ENCODE measurements at regions not wholly inside any gene's neighbourhood (a gene's known extent, or its start where the extent isn't known, plus 50 kb on each side); places are given as distances from the start of the nearest gene placed in this dataset.

DNA sequence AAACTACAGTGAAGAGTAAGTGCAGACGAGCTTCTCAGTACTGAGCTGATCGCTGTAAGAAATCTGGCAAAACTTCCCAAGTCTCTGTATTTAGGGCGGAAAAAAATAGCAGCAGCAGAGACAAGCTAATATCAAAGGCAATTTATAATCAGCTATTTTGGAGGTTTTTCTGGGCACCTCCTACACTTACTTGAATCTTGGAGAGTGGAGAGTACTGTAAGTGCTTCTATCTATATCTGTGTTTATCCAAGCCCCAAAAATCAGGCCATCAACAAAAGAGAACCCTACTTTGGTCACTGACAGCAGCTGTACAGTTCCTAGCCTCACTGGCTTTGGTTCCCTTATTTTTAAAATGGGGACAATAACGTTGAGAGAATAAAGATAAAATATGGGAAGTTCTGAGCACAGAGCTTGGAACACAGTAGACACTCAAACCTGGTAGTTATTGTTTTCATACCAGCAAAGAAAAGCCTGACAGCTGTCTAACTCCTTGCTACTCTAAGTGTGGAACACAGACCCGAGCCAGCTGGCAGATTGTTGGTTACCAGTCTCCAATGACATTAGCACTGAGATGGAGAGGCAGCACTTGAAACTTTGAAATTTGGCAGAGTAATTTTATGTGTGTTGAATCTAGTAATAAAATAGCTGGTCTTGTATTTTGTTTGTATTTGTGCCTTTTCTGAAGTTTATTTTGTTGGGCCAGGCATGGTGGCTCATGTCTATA is 96.0 kb upstream of the SLC28A3 start:
- no peaks in the 10 kb centered on the region for H3K27me3 ChIP-seq (ENCODE audit: insufficient read depth, poor library complexity, severe bottlenecking)
- TF ChIP-seq, protein P1, sequence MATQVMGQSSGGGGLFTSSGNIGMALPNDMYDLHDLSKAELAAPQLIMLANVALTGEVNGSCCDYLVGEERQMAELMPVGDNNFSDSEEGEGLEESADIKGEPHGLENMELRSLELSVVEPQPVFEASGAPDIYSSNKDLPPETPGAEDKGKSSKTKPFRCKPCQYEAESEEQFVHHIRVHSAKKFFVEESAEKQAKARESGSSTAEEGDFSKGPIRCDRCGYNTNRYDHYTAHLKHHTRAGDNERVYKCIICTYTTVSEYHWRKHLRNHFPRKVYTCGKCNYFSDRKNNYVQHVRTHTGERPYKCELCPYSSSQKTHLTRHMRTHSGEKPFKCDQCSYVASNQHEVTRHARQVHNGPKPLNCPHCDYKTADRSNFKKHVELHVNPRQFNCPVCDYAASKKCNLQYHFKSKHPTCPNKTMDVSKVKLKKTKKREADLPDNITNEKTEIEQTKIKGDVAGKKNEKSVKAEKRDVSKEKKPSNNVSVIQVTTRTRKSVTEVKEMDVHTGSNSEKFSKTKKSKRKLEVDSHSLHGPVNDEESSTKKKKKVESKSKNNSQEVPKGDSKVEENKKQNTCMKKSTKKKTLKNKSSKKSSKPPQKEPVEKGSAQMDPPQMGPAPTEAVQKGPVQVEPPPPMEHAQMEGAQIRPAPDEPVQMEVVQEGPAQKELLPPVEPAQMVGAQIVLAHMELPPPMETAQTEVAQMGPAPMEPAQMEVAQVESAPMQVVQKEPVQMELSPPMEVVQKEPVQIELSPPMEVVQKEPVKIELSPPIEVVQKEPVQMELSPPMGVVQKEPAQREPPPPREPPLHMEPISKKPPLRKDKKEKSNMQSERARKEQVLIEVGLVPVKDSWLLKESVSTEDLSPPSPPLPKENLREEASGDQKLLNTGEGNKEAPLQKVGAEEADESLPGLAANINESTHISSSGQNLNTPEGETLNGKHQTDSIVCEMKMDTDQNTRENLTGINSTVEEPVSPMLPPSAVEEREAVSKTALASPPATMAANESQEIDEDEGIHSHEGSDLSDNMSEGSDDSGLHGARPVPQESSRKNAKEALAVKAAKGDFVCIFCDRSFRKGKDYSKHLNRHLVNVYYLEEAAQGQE (IDR thresholded peaks at IDR 0.05; ENCODE audit: insufficient replicate concordance, low read depth), result no peak
- TF ChIP-seq, protein P2, sequence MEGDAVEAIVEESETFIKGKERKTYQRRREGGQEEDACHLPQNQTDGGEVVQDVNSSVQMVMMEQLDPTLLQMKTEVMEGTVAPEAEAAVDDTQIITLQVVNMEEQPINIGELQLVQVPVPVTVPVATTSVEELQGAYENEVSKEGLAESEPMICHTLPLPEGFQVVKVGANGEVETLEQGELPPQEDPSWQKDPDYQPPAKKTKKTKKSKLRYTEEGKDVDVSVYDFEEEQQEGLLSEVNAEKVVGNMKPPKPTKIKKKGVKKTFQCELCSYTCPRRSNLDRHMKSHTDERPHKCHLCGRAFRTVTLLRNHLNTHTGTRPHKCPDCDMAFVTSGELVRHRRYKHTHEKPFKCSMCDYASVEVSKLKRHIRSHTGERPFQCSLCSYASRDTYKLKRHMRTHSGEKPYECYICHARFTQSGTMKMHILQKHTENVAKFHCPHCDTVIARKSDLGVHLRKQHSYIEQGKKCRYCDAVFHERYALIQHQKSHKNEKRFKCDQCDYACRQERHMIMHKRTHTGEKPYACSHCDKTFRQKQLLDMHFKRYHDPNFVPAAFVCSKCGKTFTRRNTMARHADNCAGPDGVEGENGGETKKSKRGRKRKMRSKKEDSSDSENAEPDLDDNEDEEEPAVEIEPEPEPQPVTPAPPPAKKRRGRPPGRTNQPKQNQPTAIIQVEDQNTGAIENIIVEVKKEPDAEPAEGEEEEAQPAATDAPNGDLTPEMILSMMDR (IDR thresholded peaks at IDR 0.05; ENCODE audit: insufficient read depth, low read length), result no peak
- TF ChIP-seq POLR2AphosphoS5 (IDR thresholded peaks at IDR 0.05; ENCODE audit: low read depth), result no peak
- no peak for TF ChIP-seq GABPA (IDR thresholded peaks at IDR 0.05; ENCODE audit: low read depth)
- TF ChIP-seq SPI1 (IDR thresholded peaks at IDR 0.05; ENCODE audit: borderline replicate concordance, low read depth), result no peak
- no peak overlapping the region for H3K27ac ChIP-seq (replicated peaks)
- no peak overlapping the region for H3K4me3 ChIP-seq (replicated peaks; ENCODE audit: insufficient read depth, low read length)
- DNase-seq (ENCODE audit: low read depth in 1 of 2, low spot score in 1 of 2), result no peak

DNA sequence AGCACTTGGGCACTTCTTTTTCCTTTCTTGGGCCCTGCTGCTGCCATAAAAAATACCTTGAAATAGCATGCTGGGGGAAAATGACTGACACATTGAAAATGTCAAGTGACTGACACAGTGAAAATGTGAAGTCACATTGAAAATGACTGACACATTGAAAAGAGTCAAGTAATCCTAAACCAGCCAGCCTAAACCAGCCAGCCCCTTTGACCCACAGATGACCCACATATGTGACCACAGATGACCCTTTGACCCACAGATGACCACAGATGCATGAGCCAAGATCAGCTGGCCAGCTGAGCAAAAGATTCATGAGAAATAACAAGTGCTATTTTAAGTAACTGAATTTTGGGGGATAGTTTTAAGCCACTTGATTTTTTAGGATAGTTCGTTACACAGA is 97.8 kb upstream of the SLC28A3 start:
- no peak for DNase-seq (ENCODE audit: low read depth in 1 of 2, low spot score in 1 of 2)
- Histone ChIP-seq H3K27ac (replicated peaks) (no peak overlapping the region), H3K27me3 (ENCODE audit: insufficient read depth, poor library complexity, severe bottlenecking) (no peaks in the 10 kb centered on the region), H3K4me3 (replicated peaks; ENCODE audit: insufficient read depth, low read length) (no peak overlapping the region)
- TF ChIP-seq, protein P1 (IDR thresholded peaks at IDR 0.05; ENCODE audit: insufficient replicate concordance, low read depth), result no peak
- TF ChIP-seq GABPA (IDR thresholded peaks at IDR 0.05; ENCODE audit: low read depth), result no peak
- TF ChIP-seq SPI1 (IDR thresholded peaks at IDR 0.05; ENCODE audit: borderline replicate concordance, low read depth), result no peak
- TF ChIP-seq POLR2AphosphoS5 (IDR thresholded peaks at IDR 0.05; ENCODE audit: low read depth), result no peak
- TF ChIP-seq, protein P2 (IDR thresholded peaks at IDR 0.05; ENCODE audit: insufficient read depth, low read length), result no peak

DNA sequence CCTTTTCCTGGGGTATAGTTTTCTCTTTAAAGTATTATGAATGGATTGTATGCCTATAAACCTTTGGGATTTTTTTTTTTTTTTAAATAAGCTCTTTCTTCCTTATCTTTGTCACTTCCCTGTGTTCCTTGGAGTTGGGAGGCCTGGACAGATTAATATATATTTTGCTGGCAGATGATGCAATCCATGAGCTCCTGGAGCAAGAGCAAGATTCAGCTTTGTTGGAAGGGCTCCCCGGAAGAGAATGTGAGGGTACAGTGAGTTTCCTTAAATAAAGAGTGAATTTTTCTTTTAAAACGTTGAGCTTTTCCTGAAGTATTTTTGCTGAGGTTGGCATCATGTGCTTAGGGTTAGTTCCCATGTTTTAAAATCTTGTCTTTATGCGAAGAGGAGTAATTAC is 98.7 kb upstream of the SLC28A3 start:
- Histone ChIP-seq H3K27ac (replicated peaks) (no peak overlapping the region), H3K4me3 (replicated peaks; ENCODE audit: insufficient read depth, low read length) (no peak overlapping the region), H3K27me3 (ENCODE audit: insufficient read depth, poor library complexity, severe bottlenecking) (no peaks in the 10 kb centered on the region)
- no peak for DNase-seq (ENCODE audit: low read depth in 1 of 2, low spot score in 1 of 2)
- no peak for TF ChIP-seq GABPA (IDR thresholded peaks at IDR 0.05; ENCODE audit: low read depth)
- no peak for TF ChIP-seq SPI1 (IDR thresholded peaks at IDR 0.05; ENCODE audit: borderline replicate concordance, low read depth)
- TF ChIP-seq, protein P2 (IDR thresholded peaks at IDR 0.05; ENCODE audit: insufficient read depth, low read length), result no peak
- TF ChIP-seq, protein P1 (IDR thresholded peaks at IDR 0.05; ENCODE audit: insufficient replicate concordance, low read depth), result no peak
- TF ChIP-seq POLR2AphosphoS5 (IDR thresholded peaks at IDR 0.05; ENCODE audit: low read depth), result no peak

All from HL-60 (cell line).